ENCODE measurements at regions not wholly inside any gene's neighbourhood (a gene's known extent, or its start where the extent isn't known, plus 50 kb on each side); places are given as distances from the start of the nearest gene placed in this dataset.

DNA sequence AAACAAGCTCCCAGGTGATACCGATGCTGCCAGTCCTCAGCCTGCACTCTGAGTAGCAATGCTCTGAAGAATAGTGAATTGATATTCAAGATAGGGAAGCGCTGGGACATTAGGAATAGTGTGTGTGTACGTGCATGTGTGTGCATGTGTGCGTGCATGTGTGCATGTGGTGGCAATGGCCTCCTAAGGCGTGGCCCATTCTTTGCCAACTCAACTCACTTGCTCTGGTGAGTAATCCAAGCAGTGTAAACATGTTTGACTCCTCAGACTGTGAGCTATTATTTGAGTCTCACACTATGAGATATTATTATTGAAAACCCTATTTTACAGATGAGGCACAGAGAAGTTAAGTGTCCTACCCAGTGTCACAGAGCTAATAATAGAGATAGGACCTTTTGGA lies 186.6 kb downstream of the RAB11FIP2 start:
- Histone ChIP-seq H3K27ac (ENCODE audit: low read depth, low read length, poor library complexity, severe bottlenecking) (no peak overlapping the region), H3K9me3 (ENCODE audit: low read depth, low read length, poor library complexity, severe bottlenecking) (no peaks in the 10 kb centered on the region), H3K4me1 (ENCODE audit: insufficient read depth, low read length, poor library complexity, severe bottlenecking) (no peaks in the 10 kb centered on the region), H3K27me3 (replicated peaks; ENCODE audit: insufficient read depth, low read depth, low read length, poor library complexity) (peaks cover 40% of the 10 kb centered on the region), H3K36me3 (ENCODE audit: insufficient read depth, low read length, poor library complexity, severe bottlenecking) (no peaks in the 10 kb centered on the region), H3K4me3 (ENCODE audit: low read depth, low read length, poor library complexity, severe bottlenecking) (no peak overlapping the region)
- ChIA-PET POLR2A (ENCODE audit: low non-redundant PET) (no interaction called here), CTCF (interaction anchor here (0.7 kb wide), 1 partner anchor 334 kb away, joined by 3 read pairs; no protein-coding TSS in a partner anchor)
- no peak for TF ChIP-seq EZH2 (IDR thresholded peaks at IDR 0.05; ENCODE audit: borderline replicate concordance, low read depth, low read length, poor library complexity, severe bottlenecking)
- TF ChIP-seq, protein P1, sequence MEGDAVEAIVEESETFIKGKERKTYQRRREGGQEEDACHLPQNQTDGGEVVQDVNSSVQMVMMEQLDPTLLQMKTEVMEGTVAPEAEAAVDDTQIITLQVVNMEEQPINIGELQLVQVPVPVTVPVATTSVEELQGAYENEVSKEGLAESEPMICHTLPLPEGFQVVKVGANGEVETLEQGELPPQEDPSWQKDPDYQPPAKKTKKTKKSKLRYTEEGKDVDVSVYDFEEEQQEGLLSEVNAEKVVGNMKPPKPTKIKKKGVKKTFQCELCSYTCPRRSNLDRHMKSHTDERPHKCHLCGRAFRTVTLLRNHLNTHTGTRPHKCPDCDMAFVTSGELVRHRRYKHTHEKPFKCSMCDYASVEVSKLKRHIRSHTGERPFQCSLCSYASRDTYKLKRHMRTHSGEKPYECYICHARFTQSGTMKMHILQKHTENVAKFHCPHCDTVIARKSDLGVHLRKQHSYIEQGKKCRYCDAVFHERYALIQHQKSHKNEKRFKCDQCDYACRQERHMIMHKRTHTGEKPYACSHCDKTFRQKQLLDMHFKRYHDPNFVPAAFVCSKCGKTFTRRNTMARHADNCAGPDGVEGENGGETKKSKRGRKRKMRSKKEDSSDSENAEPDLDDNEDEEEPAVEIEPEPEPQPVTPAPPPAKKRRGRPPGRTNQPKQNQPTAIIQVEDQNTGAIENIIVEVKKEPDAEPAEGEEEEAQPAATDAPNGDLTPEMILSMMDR (conservative IDR thresholded peaks at IDR 0.05; ENCODE audit: low read depth, low read length): no peak
- intact Hi-C loops (cut with micrococcal nuclease; ENCODE audit: unreplicated experiment): loop anchor here (2.0 to 10.0 kb wide), 2 partner anchors 247 to 385 kb away; no protein-coding TSS in a partner anchor
- no peak for DNase-seq (ENCODE audit: low spot score)
- BruUV-seq (replicated peaks): no TSS peak

DNA sequence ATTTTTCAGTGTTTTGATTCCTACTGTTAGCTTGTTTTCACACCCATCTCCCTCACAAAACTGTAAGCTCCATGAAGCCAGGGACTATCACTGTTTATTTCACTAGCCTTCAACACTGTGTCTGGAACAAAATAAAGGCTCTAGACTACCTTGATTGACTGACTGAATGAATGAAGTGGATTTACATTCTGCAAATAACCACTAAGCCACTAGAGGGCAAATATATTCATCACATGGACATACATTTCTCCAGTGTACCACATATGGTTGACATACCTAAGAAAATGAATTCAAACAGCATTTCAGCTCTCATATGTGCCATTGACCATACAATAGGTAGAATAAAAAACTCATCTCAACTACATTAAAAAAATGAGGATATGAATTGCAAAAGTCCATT lies 185.9 kb downstream of the RAB11FIP2 start:
- intact Hi-C loops (cut with micrococcal nuclease; ENCODE audit: unreplicated experiment): loop anchor here (2.0 to 10.0 kb wide), 2 partner anchors 246 to 384 kb away; no protein-coding TSS in a partner anchor
- Histone ChIP-seq H3K9me3 (ENCODE audit: low read depth, low read length, poor library complexity, severe bottlenecking) (no peaks in the 10 kb centered on the region), H3K4me1 (ENCODE audit: insufficient read depth, low read length, poor library complexity, severe bottlenecking) (no peaks in the 10 kb centered on the region), H3K27ac (ENCODE audit: low read depth, low read length, poor library complexity, severe bottlenecking) (no peak overlapping the region), H3K4me3 (ENCODE audit: low read depth, low read length, poor library complexity, severe bottlenecking) (no peak overlapping the region), H3K36me3 (ENCODE audit: insufficient read depth, low read length, poor library complexity, severe bottlenecking) (no peaks in the 10 kb centered on the region), H3K27me3 (replicated peaks; ENCODE audit: insufficient read depth, low read depth, low read length, poor library complexity) (peaks cover 43% of the 10 kb centered on the region)
- ChIA-PET POLR2A (ENCODE audit: low non-redundant PET) (no interaction called here), CTCF (no interaction called here)
- TF ChIP-seq EZH2 (IDR thresholded peaks at IDR 0.05; ENCODE audit: borderline replicate concordance, low read depth, low read length, poor library complexity, severe bottlenecking): no peak
- TF ChIP-seq, protein P1 (conservative IDR thresholded peaks at IDR 0.05; ENCODE audit: low read depth, low read length): peak; percentile 61
- peak; percentile 27 for DNase-seq (ENCODE audit: low spot score)
- BruUV-seq (replicated peaks): no TSS peak

DNA sequence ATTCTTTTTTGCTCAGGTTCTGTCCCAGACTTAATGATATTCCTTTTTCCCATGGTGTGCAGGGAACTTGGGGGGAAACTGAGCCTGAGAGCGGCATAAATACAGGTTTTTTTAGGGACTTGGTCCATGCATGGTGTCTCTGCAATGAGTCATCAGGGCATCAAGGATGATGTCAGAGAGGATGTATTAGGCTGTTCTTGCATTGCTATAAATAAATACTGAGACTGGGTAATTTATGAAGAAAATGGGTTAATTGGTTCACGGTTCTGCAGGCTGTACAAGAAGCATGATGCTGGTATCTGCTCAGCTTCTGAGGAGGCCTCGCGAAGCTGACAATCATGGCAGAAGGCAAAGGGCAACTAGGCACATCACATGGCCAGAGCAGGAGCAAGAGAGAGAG lies 185.4 kb downstream of the RAB11FIP2 start:
- ChIA-PET CTCF (no interaction called here), POLR2A (ENCODE audit: low non-redundant PET) (no interaction called here)
- Histone ChIP-seq H3K36me3 (ENCODE audit: insufficient read depth, low read length, poor library complexity, severe bottlenecking) (no peaks in the 10 kb centered on the region), H3K27me3 (replicated peaks; ENCODE audit: insufficient read depth, low read depth, low read length, poor library complexity) (peaks cover 48% of the 10 kb centered on the region), H3K9me3 (ENCODE audit: low read depth, low read length, poor library complexity, severe bottlenecking) (no peaks in the 10 kb centered on the region), H3K27ac (ENCODE audit: low read depth, low read length, poor library complexity, severe bottlenecking) (no peak overlapping the region), H3K4me1 (ENCODE audit: insufficient read depth, low read length, poor library complexity, severe bottlenecking) (no peaks in the 10 kb centered on the region), H3K4me3 (ENCODE audit: low read depth, low read length, poor library complexity, severe bottlenecking) (no peak overlapping the region)
- TF ChIP-seq, protein P1 (conservative IDR thresholded peaks at IDR 0.05; ENCODE audit: low read depth, low read length): no peak
- no peak for TF ChIP-seq EZH2 (IDR thresholded peaks at IDR 0.05; ENCODE audit: borderline replicate concordance, low read depth, low read length, poor library complexity, severe bottlenecking)
- intact Hi-C loops (cut with micrococcal nuclease; ENCODE audit: unreplicated experiment): loop anchor here (2.0 to 10.0 kb wide), 2 partner anchors 245 to 383 kb away; no protein-coding TSS in a partner anchor
- no peak for DNase-seq (ENCODE audit: low spot score)
- no TSS peak for BruUV-seq (replicated peaks)

Measured in A673 (cell line).